Stomach (tissue), 8 donors: ENCODE measurements at regions not wholly inside any gene's neighbourhood (a gene's known extent, or its start where the extent isn't known, plus 50 kb on each side); places are given as distances from the start of the nearest gene placed in this dataset.

Source experiments
- DNase-seq, 2 donors: peaks; one replicate each; pipeline versions ENCODE4 v3.0.0 to v3.0.0-alpha.2; 2013 to 2019
- H3K27ac ChIP-seq, 5 donors: fragments of 200-600 bp in 4 of 5; sonication (generic) in 4 of 5; one replicate each; pipeline ENCODE4 v1.5.1; 2013 to 2019; ENCODE audit warnings: mild to moderate bottlenecking in 1 of 5, moderate library complexity in 1 of 5
- H3K27me3 ChIP-seq, 3 donors: fragments of 200-600 bp; sonication (generic); one replicate each; pipeline ENCODE4 v1.5.1; 2017 to 2019; ENCODE audit warnings: mixed run types in 1 of 3
- H3K36me3 ChIP-seq, 4 donors: fragments of 200-600 bp; sonication (generic); 1 replicate in 3 of 4; 2 replicates in 1 of 4; pipeline ENCODE4 v1.5.1; 2016 to 2019
- H3K4me1 ChIP-seq, 4 donors: fragments of 200-600 bp; sonication (generic); one replicate each; pipeline ENCODE4 v1.5.1; 2016 to 2019
- H3K4me3 ChIP-seq, 4 donors: fragments of 200-600 bp; sonication (generic) in 3 of 4; one replicate each; pipeline ENCODE4 v1.5.1; 2016 to 2019; ENCODE audit warnings: mild to moderate bottlenecking in 1 of 4
- H3K9me3 ChIP-seq, 4 donors: fragments of 200-600 bp; sonication (generic); one replicate each; pipeline ENCODE4 v1.5.1; 2016 to 2019
- EP300 ChIP-seq: sonication (generic); formaldehyde crosslinking; IDR thresholded peaks from one replicate; pipeline ENCODE4 v1.6.1; 2017; ENCODE audit warnings: antibody characterized with exemption
- POLR2A ChIP-seq, 4 donors: fragments of 450-650 bp; IDR thresholded peaks; one replicate each; pipeline ENCODE4 v1.6.1; 2016; ENCODE audit warnings: antibody characterized with exemption in 4 of 4, control low read depth in 2 of 4, mild to moderate bottlenecking in 1 of 4, moderate library complexity in 1 of 4
- POLR2AphosphoS5 ChIP-seq, 3 donors: sonication (generic); formaldehyde crosslinking; IDR thresholded peaks; one replicate each; pipeline ENCODE4 v1.6.1; 2016; ENCODE audit warnings: antibody characterized with exemption in 3 of 3
- WGBS, 5 donors: extraction: QIAGEN DNeasy Blood & Tissue Kit in 3 of 5; methylation state at CpG; one replicate each; pipeline versions ENCODE4 v1.1.5 to v1.1.7; 2013 to 2018; 5-methylcytosine and 5-hydroxymethylcytosine counted together
- intact Hi-C: fragments of 100-400 bp; cut with DNase I; formaldehyde crosslinking; loops from one replicate; pipeline ENCODE4 v1.15.1; 2023; ENCODE audit warnings: low total_unique reads
- TF ChIP-seq, protein P1 (sequence below), 7 experiments: fragments of 450-650 bp in 4 of 7; fragments of 200-600 bp in 3 of 7; sonication (generic) in 3 of 7; IDR thresholded peaks; one replicate each; pipeline ENCODE4 v1.5.1; 2016 to 2019; ENCODE audit warnings: antibody characterized with exemption in 7 of 7, control low read depth in 2 of 7, mild to moderate bottlenecking in 1 of 7
- donor health status: healthy with polysubstance abuse.
- donor health status: Bipolar disorder and iron deficiency.
- donor health status: healthy.

DNA sequence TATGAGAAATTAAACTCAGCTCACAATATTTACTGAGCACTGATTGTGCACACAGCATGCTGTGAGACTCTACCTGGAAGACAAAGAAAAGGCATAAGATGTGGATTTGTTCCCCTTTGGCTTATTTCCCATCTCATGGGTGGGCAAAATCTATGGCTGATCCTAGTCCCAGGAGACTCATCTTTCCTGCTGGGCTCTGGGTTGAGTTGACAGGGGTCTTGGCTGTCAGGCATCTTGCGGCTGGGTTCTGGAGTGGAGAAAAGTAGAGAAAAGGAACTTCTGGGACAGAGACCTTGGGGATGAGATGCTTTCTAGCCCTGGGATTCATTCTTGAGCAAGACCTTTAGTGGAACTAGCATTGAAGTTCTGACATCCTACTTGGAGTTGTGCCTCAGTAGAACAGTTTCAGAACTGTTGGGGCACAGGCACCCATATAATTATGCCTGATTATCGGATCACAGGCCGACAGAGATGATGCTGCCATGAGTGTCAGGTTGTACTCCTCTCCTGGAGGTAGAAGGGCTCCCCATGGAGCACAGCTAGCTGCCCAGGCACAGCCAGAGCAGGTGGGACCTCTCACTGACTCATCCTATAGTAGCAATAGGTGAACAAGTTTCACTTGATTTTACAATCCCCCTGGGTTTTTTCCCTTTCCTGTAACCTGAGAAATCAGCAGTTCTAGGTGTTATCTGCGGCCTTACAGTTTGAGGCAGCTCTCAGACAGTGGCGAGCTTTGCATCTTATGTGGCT is 260.9 kb downstream of the CYRIA start:
- no peaks in the 10 kb centered on the region for H3K36me3 ChIP-seq
- H3K4me3 ChIP-seq, result no peak overlapping the region
- no peaks in the 10 kb centered on the region for H3K27me3 ChIP-seq
- intact Hi-C loops, result no loop called here
- WGBS, 5 donors, result 72 to 94% (median 88%) methylated on average over 5 of the region's 5 CpGs
- DNase-seq, result no peak
- no peaks in the 10 kb centered on the region for H3K9me3 ChIP-seq
- no peaks in the 10 kb centered on the region for H3K4me1 ChIP-seq
- no peak overlapping the region for H3K27ac ChIP-seq
- TF ChIP-seq, protein P1, sequence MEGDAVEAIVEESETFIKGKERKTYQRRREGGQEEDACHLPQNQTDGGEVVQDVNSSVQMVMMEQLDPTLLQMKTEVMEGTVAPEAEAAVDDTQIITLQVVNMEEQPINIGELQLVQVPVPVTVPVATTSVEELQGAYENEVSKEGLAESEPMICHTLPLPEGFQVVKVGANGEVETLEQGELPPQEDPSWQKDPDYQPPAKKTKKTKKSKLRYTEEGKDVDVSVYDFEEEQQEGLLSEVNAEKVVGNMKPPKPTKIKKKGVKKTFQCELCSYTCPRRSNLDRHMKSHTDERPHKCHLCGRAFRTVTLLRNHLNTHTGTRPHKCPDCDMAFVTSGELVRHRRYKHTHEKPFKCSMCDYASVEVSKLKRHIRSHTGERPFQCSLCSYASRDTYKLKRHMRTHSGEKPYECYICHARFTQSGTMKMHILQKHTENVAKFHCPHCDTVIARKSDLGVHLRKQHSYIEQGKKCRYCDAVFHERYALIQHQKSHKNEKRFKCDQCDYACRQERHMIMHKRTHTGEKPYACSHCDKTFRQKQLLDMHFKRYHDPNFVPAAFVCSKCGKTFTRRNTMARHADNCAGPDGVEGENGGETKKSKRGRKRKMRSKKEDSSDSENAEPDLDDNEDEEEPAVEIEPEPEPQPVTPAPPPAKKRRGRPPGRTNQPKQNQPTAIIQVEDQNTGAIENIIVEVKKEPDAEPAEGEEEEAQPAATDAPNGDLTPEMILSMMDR (IDR thresholded peaks at IDR 0.05), result no peak
- TF ChIP-seq POLR2A (IDR thresholded peaks at IDR 0.05) (no peak), POLR2AphosphoS5 (IDR thresholded peaks at IDR 0.05) (no peak), EP300 (no peak)

DNA sequence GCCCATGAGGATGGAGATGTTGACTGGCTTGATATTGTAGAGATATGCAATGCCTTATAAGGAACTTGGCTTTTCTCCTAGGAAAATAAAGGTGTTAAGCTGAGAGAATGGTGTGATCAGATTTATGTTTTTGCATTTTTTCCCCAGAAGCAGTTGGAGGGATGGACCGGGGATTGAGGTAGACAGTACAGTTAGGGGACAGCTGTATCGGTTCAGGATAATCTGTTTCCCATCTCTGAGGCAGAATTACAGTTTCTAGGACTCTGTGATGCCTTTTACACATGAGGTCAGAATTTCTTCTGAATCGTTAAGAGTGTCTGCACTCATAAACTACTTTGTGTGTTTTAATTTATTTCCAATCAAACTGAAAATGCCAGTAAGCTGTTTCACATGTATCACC is 261.5 kb downstream of the CYRIA start:
- H3K36me3 ChIP-seq, result no peaks in the 10 kb centered on the region
- no peak overlapping the region for H3K4me3 ChIP-seq
- no peaks in the 10 kb centered on the region for H3K9me3 ChIP-seq
- DNase-seq, result no peak
- no peaks in the 10 kb centered on the region for H3K4me1 ChIP-seq
- 9 to 62% (median 56%) methylated on average over 3 of the region's 3 CpGs for WGBS, 5 donors
- no peak overlapping the region for H3K27ac ChIP-seq
- TF ChIP-seq, protein P1 (IDR thresholded peaks at IDR 0.05), result no peak
- TF ChIP-seq POLR2A (IDR thresholded peaks at IDR 0.05), result no peak
- H3K27me3 ChIP-seq, result no peaks in the 10 kb centered on the region
- intact Hi-C loops, result no loop called here

DNA sequence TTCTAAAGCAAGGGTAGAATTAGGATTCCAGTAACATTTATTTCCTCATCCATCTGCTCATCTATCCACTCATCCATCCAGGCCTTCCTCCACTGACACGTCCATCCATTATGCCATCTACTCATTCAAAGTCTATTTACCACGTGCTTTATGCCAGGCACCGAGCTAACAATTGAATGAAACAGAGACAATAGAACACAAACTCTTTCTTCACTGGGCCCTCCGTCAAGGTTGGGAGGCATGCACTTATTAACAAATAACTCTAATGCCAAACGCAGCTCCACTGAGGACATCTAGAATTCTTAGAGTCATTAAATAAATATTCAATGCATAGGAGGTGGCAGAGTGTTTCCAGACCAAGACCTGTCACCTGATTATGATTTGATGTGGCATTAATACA is 262.7 kb downstream of the CYRIA start:
- no peaks in the 10 kb centered on the region for H3K9me3 ChIP-seq
- 74 to 91% (median 82%) methylated on average over 5 of the region's 5 CpGs for WGBS, 5 donors
- H3K27me3 ChIP-seq, result no peaks in the 10 kb centered on the region
- intact Hi-C loops, result no loop called here
- no peak for DNase-seq
- no peaks in the 10 kb centered on the region for H3K4me1 ChIP-seq
- TF ChIP-seq, protein P1 (IDR thresholded peaks at IDR 0.05), result no peak
- TF ChIP-seq EP300 (no peak), POLR2AphosphoS5 (IDR thresholded peaks at IDR 0.05) (no peak), POLR2A (IDR thresholded peaks at IDR 0.05) (no peak)
- no peak overlapping the region for H3K27ac ChIP-seq
- H3K4me3 ChIP-seq, result no peak overlapping the region
- H3K36me3 ChIP-seq, result no peaks in the 10 kb centered on the region

DNA sequence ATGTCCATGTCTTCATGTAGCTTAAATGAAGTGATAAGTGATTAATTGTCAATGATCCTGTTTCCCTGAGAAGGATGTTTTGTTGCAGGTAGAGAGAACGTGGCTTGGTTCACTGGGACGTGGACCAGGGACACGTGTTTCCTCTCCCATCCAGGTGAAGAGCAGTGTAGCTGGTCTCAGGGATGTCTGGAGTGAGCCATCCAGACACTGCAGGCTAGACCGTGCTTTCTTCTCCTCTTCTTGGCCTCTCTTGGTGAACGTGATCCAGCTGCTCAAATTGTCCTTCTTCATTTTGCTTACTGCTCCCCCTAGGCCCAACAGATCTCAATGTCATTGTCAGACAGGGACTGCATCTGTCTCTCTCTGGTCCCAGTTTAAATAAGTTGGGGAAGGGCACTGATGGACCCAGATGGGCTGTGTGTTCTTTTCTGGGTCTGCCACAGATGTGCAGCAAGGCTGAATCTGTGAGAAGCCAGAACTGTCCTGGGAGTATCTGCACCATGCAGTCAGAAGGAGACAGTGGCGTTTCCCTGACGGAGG is 263.8 kb downstream of the CYRIA start:
- Histone ChIP-seq H3K27me3 (no peaks in the 10 kb centered on the region), H3K9me3 (no peaks in the 10 kb centered on the region), H3K27ac (no peak overlapping the region), H3K4me1 (no peaks in the 10 kb centered on the region), H3K36me3 (no peaks in the 10 kb centered on the region), H3K4me3 (no peak overlapping the region)
- no peak for DNase-seq
- TF ChIP-seq POLR2AphosphoS5 (IDR thresholded peaks at IDR 0.05) (no peak), POLR2A (IDR thresholded peaks at IDR 0.05) (no peak), EP300 (no peak)
- TF ChIP-seq, protein P1 (IDR thresholded peaks at IDR 0.05), result no peak
- intact Hi-C loops, result no loop called here
- WGBS, 5 donors, result 78 to 87% (median 85%) methylated on average over 7 of the region's 7 CpGs
